ENCODE measurements at regions not wholly inside any gene's neighbourhood (a gene's known extent, or its start where the extent isn't known, plus 50 kb on each side); places are given as distances from the start of the nearest gene placed in this dataset.

DNA sequence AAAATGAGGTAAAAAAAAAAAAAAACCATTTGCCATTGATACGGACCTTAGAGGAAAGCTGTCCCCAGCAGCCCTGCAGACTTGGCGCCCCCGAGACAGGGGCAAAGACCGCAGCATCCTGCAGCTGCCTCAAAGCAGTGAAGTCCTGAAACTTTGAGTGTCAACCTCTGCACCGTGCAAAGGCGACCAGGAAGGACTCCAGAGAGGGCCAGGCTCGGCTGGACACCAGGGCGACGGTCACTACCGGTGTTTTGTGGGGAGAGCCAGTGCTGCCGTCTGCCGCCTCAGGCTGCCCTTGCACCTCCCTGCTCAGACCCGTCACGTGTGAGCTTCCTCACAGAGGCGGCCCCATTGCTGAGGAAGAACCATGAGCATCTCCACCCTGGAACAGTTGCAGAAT is 146.7 kb upstream of the SPACA7 start:
- Histone ChIP-seq H3K4me3 (no peak overlapping the region), H3K4me1 (no peaks in the 10 kb centered on the region), H3K27me3 (no peaks in the 10 kb centered on the region; the same call in 1 of the 2 replicates), H3K9me3 (replicated peaks) (no peaks in the 10 kb centered on the region), H3K27ac (no peak overlapping the region), H3K36me3 (no peaks in the 10 kb centered on the region)
- DNase-seq = no peak

DNA sequence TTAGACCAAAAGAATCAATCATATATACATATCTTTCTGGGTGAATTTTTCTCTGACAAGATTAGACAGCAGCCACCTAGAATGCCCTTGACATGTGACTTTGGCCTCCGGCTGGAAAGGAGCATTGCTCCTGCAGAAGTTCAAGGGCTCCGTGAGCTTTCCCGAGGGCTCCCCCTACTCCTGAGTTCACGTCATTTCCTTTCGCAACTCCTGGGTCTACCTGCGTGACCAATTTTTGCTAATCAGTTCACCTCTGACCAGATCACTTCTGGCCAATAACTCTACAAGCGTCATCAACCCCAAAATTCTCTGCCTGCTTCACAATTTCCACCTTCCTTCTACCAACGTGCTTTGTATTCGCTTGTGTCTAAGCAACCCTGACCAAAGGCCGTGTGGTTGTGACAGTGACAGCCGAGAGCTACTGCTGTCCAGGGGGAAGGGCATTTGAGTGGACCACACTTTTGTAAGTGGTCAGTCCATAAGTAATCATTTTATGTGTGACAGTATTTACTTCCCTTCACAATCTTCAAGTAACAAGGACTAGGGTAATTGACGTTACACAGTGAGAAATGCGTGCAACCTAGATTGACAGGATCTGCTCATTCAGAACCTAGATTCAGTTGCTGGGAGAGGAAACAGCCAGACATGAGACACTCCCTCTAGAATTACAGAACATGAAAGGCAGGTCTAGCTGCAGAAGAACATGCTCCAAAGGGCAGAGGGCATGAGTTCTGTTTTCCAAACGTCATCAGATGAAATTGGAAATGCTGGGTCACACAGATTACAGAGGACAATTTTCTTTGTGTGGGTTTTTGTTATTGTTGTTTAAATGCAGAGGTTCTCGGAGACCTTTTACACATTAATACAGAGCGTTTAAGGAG is 145.9 kb upstream of the SPACA7 start:
- H3K27me3 ChIP-seq = no peaks in the 10 kb centered on the region; the same call in 1 of the 2 replicates
- no peak for DNase-seq
- H3K4me1 ChIP-seq = no peaks in the 10 kb centered on the region
- H3K4me3 ChIP-seq = no peak overlapping the region
- H3K36me3 ChIP-seq = no peaks in the 10 kb centered on the region
- H3K27ac ChIP-seq = no peak overlapping the region
- H3K9me3 ChIP-seq (replicated peaks) = no peaks in the 10 kb centered on the region

DNA sequence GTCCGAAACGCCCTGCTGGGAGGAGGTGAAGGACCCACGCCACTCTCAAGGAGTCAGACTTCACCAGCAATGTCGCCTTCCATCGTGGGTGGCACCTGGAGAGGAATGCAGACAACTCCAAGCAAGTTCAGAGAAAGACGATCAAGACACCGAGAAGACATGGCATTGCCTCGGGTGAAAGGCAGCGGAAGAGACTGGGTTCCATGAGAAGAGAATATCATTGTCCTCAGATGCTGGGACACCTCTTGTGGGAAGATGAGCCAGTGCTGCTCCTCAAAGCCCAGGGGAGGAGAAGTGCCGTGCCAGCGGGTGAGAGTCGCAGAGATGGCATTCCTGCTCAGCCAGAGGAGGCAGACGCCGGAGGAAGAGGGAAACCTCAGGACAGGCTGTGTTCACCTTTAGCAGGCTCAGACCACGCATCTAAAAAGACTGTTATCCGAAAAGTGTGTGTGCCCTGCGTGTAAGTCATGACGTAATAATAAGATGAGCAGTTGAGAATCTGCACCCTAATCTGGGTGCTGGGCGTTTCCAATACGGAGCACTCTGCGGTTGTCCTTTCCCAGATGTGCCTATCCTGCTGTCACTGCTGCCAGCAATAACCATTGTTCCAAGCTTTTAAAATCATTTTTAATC is 144.6 kb upstream of the SPACA7 start:
- no peaks in the 10 kb centered on the region; the same call in 1 of the 2 replicates for H3K27me3 ChIP-seq
- H3K4me3 ChIP-seq = no peak overlapping the region
- no peak for DNase-seq
- H3K36me3 ChIP-seq = no peaks in the 10 kb centered on the region
- H3K27ac ChIP-seq = no peak overlapping the region
- no peaks in the 10 kb centered on the region for H3K4me1 ChIP-seq
- H3K9me3 ChIP-seq (replicated peaks) = no peaks in the 10 kb centered on the region

DNA sequence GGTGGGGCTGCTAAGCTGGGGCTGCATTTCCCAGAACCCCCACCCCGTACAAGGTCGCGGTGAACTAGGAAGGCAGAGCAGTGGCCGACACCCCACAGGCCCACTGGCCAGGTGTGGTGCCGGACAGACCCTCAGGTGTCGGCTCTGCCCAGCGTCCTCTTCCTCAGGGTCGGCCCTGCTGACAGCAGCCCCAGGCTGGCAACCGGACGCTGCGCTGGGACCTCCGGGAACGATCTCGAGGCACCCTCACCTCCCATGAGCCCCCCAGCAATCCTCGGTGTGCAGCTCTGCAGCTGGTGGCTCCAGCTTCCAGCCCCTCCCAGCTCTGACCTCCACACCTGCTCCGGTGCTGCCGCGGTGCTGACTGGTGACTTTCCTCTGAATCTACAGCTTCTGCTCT is 142.9 kb upstream of the SPACA7 start:
- no peaks in the 10 kb centered on the region for H3K36me3 ChIP-seq
- H3K27ac ChIP-seq = no peak overlapping the region
- no peak for DNase-seq
- no peak overlapping the region for H3K4me3 ChIP-seq
- no peaks in the 10 kb centered on the region for H3K4me1 ChIP-seq
- H3K27me3 ChIP-seq = no peaks in the 10 kb centered on the region; the same call in 1 of the 2 replicates
- H3K9me3 ChIP-seq (replicated peaks) = no peaks in the 10 kb centered on the region

DNA sequence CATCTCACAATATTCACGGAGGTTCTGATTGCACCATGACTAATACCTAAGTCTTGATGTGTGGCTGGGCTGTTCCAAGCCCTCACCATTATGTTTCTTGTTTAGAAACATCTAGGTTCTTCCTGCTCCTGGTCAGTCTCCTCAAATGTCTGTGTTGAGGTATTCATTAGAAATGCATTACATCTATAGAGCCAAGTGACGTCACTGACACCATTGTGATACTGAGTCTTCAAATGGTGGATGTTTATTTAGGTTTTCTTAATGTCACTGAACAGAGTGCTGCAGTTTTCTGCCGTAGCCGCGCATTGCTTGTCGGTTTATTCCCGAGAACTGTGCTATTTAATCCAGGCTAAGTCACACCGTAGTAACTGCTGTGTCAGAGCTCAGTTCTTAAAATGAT is 142.4 kb upstream of the SPACA7 start:
- no peaks in the 10 kb centered on the region for H3K36me3 ChIP-seq
- H3K4me1 ChIP-seq = no peaks in the 10 kb centered on the region
- DNase-seq = no peak
- no peaks in the 10 kb centered on the region for H3K9me3 ChIP-seq (replicated peaks)
- no peaks in the 10 kb centered on the region; the same call in 1 of the 2 replicates for H3K27me3 ChIP-seq
- H3K4me3 ChIP-seq = no peak overlapping the region
- H3K27ac ChIP-seq = no peak overlapping the region

DNA sequence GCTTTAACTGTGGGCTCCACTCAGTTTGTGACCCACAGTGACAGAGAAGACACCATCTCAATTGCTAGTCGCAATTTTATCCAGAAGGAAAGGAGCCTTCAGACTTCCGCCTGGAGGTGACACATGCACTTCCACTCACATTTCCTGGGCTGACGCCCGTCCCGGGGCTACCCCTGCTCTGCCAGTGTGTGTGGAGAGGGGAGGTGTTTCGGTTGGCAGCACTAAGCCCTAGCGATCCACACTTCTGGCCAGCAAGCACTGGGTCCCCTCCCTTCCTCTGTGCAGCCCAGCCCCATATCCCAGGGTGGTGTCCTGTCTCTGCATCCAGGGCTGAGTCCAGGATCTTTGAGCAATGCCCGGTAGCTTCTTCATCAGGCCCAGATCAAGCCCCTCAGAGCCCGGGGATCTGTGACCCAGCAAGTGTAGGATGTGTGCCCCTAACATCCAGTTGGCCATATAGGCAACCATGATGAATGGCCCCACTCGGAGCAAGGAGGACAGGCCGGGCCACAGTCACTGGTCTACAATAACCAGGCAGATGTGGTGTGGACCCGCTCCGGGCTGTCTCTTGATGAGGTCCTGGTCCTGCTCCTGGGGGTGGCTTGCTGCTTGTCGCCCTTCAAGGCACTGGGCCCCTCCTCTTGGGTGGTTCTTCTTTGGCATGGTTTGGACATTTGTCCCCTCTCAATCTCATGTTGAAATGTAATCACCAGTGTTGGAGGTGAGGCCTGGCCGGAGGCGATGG is 141.9 kb upstream of the SPACA7 start:
- H3K27ac ChIP-seq = no peak overlapping the region
- H3K36me3 ChIP-seq = no peaks in the 10 kb centered on the region
- H3K27me3 ChIP-seq = no peaks in the 10 kb centered on the region; the same call in 1 of the 2 replicates
- no peaks in the 10 kb centered on the region for H3K4me1 ChIP-seq
- DNase-seq = no peak
- H3K9me3 ChIP-seq (replicated peaks) = no peaks in the 10 kb centered on the region
- no peak overlapping the region for H3K4me3 ChIP-seq

DNA sequence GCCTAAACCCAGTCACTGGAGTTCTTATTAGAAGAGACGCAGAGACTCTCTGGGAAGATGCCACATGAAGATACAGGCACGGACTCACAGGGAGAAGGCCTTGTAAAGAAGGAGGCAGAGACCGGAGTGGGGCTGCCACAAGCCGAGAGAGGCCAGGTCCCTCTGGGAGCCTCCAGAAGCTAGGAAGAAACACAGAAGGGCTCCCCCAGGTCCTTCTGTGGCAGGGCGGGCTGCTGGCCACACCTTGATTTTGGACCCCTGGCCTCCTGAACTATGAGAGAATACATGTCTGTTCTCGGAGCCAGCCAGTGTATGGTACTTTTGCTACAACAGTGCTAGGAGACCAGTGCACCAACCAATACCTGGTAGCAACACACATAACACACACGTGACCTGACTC is 140.1 kb upstream of the SPACA7 start:
- H3K9me3 ChIP-seq (replicated peaks) = no peaks in the 10 kb centered on the region
- no peaks in the 10 kb centered on the region for H3K36me3 ChIP-seq
- H3K4me1 ChIP-seq = no peaks in the 10 kb centered on the region
- H3K27ac ChIP-seq = no peak overlapping the region
- H3K4me3 ChIP-seq = no peak overlapping the region
- no peak for DNase-seq
- H3K27me3 ChIP-seq = no peaks in the 10 kb centered on the region; the same call in 1 of the 2 replicates

DNA sequence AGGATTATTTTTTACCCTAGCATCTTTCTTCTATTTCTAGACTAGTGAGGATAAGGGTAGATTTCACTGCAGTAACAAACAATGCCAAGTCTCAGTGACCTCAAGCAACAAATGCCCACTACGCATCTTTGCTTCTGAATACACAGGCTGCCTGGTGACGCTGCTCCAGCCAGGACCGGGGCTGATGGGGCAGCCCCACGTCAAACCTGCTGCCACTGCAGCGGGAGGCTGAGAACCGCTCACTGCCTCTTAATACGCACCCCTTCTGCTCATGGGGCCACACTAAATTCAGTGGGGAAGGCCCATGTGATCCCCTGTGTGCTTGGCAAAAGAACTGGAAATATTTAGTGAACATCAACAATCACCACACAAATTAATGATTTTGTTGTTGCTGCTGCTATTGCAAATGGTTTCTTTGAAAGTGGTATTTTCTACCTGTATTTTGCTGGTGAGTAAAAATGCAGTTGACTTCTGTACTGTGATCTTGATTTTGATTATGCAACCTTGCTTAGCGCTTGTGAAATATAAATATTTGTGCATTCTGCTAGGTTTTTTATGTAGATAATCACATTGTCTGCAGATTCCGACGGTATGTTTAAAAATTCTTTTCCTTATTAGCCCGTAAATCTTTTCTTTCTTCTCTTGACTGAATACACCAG is 139.5 kb upstream of the SPACA7 start:
- Histone ChIP-seq H3K9me3 (replicated peaks) (no peaks in the 10 kb centered on the region), H3K4me1 (no peaks in the 10 kb centered on the region), H3K27ac (no peak overlapping the region), H3K36me3 (no peaks in the 10 kb centered on the region), H3K4me3 (no peak overlapping the region), H3K27me3 (no peaks in the 10 kb centered on the region; the same call in 1 of the 2 replicates)
- no peak for DNase-seq

DNA sequence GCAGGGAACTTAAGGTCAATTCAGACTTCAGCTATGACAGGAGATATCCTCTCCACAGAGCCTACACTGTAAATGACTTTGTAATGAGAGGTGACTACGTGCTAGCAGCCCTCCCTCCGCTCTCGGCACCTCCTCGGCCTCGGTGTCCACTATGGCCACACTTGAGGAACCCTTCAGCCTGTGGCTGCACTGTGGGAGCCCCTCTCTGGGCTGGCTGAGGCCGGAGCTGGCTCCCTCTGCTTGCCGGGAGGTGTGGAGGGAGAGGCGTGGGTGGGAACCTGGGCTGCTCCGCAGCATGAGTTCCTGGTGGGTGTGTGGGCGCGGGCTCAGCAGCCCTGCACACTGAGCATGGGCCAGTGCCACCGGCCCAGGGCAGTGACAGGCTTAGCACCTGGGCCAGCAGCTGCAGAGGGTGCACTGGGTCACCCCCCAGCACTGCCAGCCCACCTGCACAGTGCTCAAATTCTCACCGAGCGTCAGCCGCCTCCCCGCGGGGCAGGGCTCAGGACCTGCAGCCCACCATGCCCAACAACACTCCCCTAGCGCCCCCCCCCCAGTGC is 137.6 kb upstream of the SPACA7 start:
- Histone ChIP-seq H3K36me3 (no peaks in the 10 kb centered on the region), H3K4me3 (no peak overlapping the region), H3K9me3 (replicated peaks) (no peaks in the 10 kb centered on the region), H3K4me1 (no peaks in the 10 kb centered on the region), H3K27ac (no peak overlapping the region), H3K27me3 (no peaks in the 10 kb centered on the region)
- no peak for DNase-seq

DNA sequence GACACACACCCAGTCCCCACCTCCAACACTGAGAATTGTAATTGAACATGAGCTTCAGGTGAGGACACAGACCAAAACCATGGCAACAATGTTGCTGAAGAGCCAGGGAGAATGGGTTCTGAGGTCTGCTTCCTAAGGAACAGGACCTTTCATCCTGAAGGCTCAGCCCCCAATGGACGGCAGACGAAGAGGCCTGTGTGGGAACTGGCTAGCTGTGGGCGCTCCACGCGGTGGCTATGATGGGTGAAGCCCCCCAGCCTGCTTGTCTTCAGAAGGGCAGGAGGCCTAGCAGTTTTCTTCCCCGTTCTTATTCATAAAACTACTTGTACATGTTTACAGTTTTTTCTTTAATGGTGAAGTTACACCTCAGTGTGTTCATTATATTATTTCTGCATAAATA is 136.1 kb upstream of the SPACA7 start:
- no peaks in the 10 kb centered on the region for H3K9me3 ChIP-seq (replicated peaks)
- no peaks in the 10 kb centered on the region for H3K27me3 ChIP-seq
- no peak overlapping the region for H3K27ac ChIP-seq
- H3K36me3 ChIP-seq = no peaks in the 10 kb centered on the region
- no peaks in the 10 kb centered on the region for H3K4me1 ChIP-seq
- no peak overlapping the region for H3K4me3 ChIP-seq
- DNase-seq = no peak

DNA sequence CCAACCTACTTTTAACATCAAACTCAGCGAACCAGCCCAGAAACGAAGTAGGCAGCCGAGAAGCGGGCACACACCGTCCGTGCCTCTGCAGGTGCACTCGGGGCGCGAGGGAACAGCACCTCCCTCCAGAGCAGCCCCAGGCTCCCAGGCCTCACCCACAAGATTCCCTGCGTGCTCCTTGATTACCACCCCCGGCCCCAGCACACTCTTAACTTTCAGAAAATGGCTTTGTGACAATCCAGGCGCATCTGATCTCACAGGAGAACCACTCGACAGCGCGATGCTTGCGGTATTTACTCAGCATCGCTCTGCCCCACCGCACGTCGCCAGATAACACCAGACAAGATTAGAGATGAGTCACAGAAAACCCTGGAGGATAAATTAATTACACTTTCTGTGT is 134.9 kb upstream of the SPACA7 start:
- H3K36me3 ChIP-seq = no peaks in the 10 kb centered on the region
- H3K9me3 ChIP-seq (replicated peaks) = no peaks in the 10 kb centered on the region
- no peak for DNase-seq
- no peak overlapping the region for H3K27ac ChIP-seq
- H3K4me3 ChIP-seq = no peak overlapping the region
- no peaks in the 10 kb centered on the region for H3K27me3 ChIP-seq
- H3K4me1 ChIP-seq = no peaks in the 10 kb centered on the region

DNA sequence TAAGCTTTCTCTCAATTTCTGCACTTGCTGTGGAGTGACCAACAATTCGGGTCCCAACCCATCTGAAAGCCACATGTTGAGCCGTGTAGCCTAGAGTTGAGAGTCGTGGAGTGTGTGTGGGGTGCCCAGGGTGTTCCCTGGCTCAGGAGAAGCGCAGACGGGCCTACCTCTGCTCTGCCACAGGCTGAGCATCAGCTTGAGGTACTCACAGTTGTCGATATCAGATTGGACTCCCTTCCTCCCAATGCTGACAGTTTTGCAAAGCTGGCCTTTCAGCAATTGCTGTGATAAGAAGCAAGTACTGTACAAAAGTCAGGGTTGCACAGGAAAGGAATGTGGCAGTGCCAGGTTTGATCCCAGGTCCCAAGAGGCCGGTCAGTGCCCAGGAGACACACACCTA is 133.4 kb upstream of the SPACA7 start:
- Histone ChIP-seq H3K27ac (no peak overlapping the region), H3K9me3 (replicated peaks) (no peaks in the 10 kb centered on the region), H3K27me3 (no peaks in the 10 kb centered on the region), H3K36me3 (no peaks in the 10 kb centered on the region), H3K4me3 (no peak overlapping the region), H3K4me1 (no peaks in the 10 kb centered on the region)
- no peak for DNase-seq

DNA sequence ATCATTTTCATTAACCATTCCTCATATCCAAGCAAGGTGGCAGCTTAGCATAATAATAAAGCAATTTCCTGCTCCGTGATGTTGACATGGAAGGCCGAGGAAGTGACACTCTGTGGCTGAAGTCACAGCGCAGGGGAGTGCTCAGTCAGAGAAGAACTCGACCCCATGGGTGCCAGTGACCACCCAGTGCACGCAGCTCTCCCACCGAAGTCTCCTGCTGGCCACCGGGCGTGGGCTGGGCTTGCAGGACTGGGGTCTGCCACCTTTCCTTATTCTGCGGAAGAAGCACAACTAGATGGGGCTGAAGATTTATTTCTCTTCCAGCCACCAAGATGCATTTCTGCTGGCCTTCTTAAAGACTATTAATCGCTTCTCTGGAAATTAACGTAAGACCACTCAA is 132.1 kb upstream of the SPACA7 start:
- Histone ChIP-seq H3K27ac (no peak overlapping the region), H3K4me1 (no peaks in the 10 kb centered on the region), H3K9me3 (replicated peaks) (no peaks in the 10 kb centered on the region), H3K27me3 (no peaks in the 10 kb centered on the region), H3K36me3 (no peaks in the 10 kb centered on the region), H3K4me3 (no peak overlapping the region)
- DNase-seq = no peak

DNA sequence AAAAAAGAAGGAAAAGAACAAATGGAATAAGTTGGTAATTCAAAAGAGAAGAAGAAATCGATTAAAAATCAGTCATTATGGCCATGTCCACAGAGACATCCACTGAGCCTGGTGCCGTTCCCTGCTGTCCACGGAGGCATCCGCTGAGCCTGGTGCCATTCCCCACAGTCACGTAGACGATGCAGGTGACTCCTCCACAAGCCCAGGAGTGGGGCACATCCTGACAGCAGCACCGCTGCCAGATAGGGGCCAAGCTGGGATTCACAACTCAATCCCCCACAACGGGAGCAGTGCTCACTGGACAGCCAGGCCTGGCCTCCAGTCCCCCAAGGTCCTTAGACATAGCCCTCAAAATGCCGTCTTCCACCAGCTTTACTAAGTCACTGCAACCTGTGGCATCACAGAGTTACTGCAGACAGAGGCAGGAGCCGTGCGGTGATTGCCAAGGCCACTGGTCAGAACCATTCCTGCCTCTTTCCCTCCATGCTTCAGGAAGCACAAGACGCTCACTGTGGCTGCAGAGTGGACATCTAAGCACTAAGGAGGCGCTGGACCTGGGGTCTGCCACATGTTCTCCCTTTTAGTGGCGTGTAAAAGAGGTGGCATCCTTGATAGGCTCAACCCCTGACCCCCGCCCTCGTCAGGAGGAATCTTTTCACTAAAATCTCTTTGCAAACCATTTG is 131.5 kb upstream of the SPACA7 start:
- no peak for DNase-seq
- Histone ChIP-seq H3K36me3 (no peaks in the 10 kb centered on the region), H3K4me3 (no peak overlapping the region), H3K4me1 (no peaks in the 10 kb centered on the region), H3K27me3 (no peaks in the 10 kb centered on the region), H3K27ac (no peak overlapping the region), H3K9me3 (replicated peaks) (no peaks in the 10 kb centered on the region)
